Glutamatergic neuron (in vitro differentiated cells): ENCODE measurements at regions not wholly inside any gene's neighbourhood (a gene's known extent, or its start where the extent isn't known, plus 50 kb on each side); places are given as distances from the start of the nearest gene placed in this dataset.

Experiments used
- DNase-seq: peaks from one replicate; pipeline ENCODE4 v3.0.0; 2022
- H3K27ac Mint-ChIP-seq: one replicate; pipeline ENCODE4 v1.8.0; 2020; ENCODE audit warnings: mild to moderate bottlenecking, mixed read lengths, inconsistent platforms; ENCODE audit not compliant: unreplicated experiment
- H3K27me3 Mint-ChIP-seq: one replicate; pipeline ENCODE4 v1.8.0; 2020; ENCODE audit warnings: mild to moderate bottlenecking, moderate library complexity, mixed read lengths, inconsistent platforms; ENCODE audit not compliant: unreplicated experiment
- H3K36me3 Mint-ChIP-seq: one replicate; pipeline ENCODE4 v1.8.0; 2020; ENCODE audit warnings: mild to moderate bottlenecking, mixed read lengths, inconsistent platforms; ENCODE audit not compliant: unreplicated experiment
- H3K4me1 Mint-ChIP-seq: one replicate; pipeline ENCODE4 v1.8.0; 2020; ENCODE audit warnings: mild to moderate bottlenecking, low read depth, mixed read lengths, inconsistent platforms; ENCODE audit not compliant: unreplicated experiment
- H3K4me3 Mint-ChIP-seq: one replicate; pipeline ENCODE4 v1.8.0; 2020; ENCODE audit warnings: mild to moderate bottlenecking, mixed read lengths, inconsistent platforms; ENCODE audit not compliant: unreplicated experiment
- H3K9me3 Mint-ChIP-seq: one replicate; pipeline ENCODE4 v1.8.0; 2020; ENCODE audit warnings: mild to moderate bottlenecking, moderate library complexity, mixed read lengths, inconsistent platforms; ENCODE audit not compliant: unreplicated experiment
- TF ChIP-seq, protein P1 (sequence below): fragments of 200-600 bp; sonication (generic); IDR thresholded peaks from one replicate; pipeline ENCODE4 v1.5.0; 2021; ENCODE audit not compliant: partially characterized antibody, unreplicated experiment

DNA sequence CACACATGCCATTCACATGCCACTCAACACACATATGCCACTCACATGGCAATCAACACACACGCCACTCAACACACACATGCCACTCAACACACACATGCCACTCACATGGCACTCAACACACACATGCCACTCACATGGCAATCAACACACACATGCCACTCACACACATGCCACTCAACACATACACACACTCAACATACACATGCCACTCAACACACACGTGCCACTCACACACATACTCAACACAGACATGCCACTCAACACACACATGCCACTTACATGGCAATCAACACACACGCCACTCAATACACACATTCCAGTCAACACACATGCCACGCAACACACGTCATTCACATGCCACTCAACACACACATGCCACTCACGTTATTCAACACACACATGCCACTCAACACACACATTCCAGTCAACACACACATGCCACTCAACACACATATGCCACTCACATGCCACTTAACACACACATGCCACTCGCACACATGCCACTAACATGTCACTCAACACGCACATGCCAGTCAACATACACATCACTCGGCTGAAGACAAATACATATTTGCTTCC lies 182.9 kb downstream of the NPHP4 start:
- no peak for DNase-seq
- Mint-ChIP-seq H3K4me3 (no peak overlapping the region), H3K27me3 (no peaks in the 10 kb centered on the region), H3K36me3 (no peaks in the 10 kb centered on the region), H3K4me1 (peaks cover 14% of the 10 kb centered on the region), H3K27ac (no peak overlapping the region), H3K9me3 (peaks cover 7% of the 10 kb centered on the region)
- TF ChIP-seq, protein P1, sequence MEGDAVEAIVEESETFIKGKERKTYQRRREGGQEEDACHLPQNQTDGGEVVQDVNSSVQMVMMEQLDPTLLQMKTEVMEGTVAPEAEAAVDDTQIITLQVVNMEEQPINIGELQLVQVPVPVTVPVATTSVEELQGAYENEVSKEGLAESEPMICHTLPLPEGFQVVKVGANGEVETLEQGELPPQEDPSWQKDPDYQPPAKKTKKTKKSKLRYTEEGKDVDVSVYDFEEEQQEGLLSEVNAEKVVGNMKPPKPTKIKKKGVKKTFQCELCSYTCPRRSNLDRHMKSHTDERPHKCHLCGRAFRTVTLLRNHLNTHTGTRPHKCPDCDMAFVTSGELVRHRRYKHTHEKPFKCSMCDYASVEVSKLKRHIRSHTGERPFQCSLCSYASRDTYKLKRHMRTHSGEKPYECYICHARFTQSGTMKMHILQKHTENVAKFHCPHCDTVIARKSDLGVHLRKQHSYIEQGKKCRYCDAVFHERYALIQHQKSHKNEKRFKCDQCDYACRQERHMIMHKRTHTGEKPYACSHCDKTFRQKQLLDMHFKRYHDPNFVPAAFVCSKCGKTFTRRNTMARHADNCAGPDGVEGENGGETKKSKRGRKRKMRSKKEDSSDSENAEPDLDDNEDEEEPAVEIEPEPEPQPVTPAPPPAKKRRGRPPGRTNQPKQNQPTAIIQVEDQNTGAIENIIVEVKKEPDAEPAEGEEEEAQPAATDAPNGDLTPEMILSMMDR, result no peak

DNA sequence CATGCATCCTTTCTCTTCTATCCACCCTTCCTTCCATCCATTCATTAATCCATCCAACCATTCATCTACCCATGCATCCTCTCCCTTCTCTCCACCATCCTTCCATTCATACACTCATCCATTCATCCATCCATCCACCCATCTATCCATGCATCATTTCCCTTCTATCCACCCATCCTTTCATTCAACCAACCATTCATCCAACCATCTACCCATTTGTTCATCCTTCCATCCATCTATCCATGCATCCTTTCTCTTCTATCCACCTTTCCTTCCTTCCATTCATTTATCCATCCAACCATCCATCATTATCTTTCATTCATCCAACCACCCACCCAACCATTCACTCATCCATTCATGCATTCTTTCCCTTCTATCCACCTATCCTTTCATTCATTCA lies 188.4 kb downstream of the NPHP4 start:
- TF ChIP-seq, protein P1, result no peak
- no peak overlapping the region for H3K27ac Mint-ChIP-seq
- H3K27me3 Mint-ChIP-seq, result no peaks in the 10 kb centered on the region
- H3K9me3 Mint-ChIP-seq, result no peaks in the 10 kb centered on the region
- DNase-seq, result no peak
- H3K4me1 Mint-ChIP-seq, result no peaks in the 10 kb centered on the region
- peaks cover 4% of the 10 kb centered on the region for H3K36me3 Mint-ChIP-seq
- no peak overlapping the region for H3K4me3 Mint-ChIP-seq

DNA sequence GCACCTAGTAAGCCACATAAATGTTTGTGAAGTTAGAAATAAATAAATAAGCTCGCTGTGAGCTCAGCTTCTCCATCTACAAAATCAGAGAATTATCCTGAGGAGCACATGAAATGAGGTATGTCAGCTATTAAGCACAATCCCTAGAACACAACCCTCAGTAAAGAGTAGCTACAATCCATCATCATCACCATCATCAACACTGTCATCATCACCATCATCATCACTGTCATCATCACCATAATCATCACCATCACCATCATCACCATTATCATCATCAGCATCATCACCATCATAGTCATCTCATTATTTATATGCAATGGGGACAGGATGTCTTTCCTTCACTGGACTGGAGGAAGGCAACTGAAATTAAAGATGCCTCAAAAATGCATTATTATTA lies 189.6 kb downstream of the NPHP4 start:
- no peak overlapping the region for H3K27ac Mint-ChIP-seq
- H3K27me3 Mint-ChIP-seq, result no peaks in the 10 kb centered on the region
- no peak overlapping the region for H3K4me3 Mint-ChIP-seq
- DNase-seq, result no peak
- H3K36me3 Mint-ChIP-seq, result peaks cover 4% of the 10 kb centered on the region
- no peaks in the 10 kb centered on the region for H3K4me1 Mint-ChIP-seq
- H3K9me3 Mint-ChIP-seq, result no peaks in the 10 kb centered on the region
- TF ChIP-seq, protein P1, result no peak

DNA sequence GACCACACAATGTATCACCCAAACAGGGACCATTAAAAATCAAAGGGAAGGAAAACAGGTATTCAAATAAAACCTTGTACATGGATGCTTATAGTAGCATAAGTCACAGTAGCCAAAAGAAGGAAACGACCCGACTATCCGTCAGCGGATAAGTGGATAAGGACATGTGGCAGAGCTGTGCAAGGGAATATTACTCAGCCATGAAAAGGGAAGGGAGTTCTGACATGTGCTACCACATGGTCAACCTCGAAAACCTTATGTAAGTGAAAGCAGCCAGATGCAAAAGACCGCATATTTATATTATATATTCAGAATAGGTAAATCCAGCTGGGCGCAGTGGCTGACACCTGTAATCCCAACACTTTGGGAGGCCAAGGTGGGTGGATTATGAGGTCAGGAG lies 193.3 kb downstream of the NPHP4 start:
- DNase-seq, result no peak
- H3K27ac Mint-ChIP-seq, result no peak overlapping the region
- TF ChIP-seq, protein P1, result no peak
- peaks cover 2% of the 10 kb centered on the region for H3K27me3 Mint-ChIP-seq
- H3K9me3 Mint-ChIP-seq, result no peaks in the 10 kb centered on the region
- no peaks in the 10 kb centered on the region for H3K4me1 Mint-ChIP-seq
- H3K36me3 Mint-ChIP-seq, result peaks cover 4% of the 10 kb centered on the region
- no peak overlapping the region for H3K4me3 Mint-ChIP-seq

DNA sequence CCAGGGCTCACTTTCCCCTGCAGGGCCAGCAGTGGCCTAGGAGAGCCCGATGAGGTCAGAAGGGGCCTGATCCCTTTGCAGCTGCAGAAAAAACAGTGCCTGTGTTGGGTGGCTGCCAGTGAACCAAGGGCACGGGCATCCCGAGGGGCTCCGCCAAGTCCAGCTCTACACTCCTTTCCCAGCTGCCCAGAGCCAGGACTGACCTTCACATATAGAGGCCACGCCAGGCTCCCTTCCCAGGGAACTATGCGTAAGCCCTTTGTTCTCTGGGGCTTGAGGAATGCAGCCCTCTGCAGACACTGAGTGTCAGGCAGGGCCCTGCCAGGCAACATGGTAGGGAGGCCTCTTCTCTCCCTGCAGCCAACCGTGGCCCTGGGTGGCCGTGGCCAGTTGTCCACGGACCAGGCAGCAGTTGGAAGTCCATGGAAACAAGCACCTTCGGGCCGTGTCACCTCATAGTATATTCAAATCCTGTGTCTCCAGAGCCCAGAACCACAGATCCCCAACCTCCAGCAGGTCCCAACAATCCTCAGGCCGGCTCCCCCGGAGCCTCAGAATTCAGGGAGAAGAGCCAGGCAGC lies 194.0 kb downstream of the NPHP4 start:
- peaks cover 2% of the 10 kb centered on the region for H3K27me3 Mint-ChIP-seq
- H3K36me3 Mint-ChIP-seq, result peaks cover 4% of the 10 kb centered on the region
- no peaks in the 10 kb centered on the region for H3K9me3 Mint-ChIP-seq
- no peaks in the 10 kb centered on the region for H3K4me1 Mint-ChIP-seq
- H3K27ac Mint-ChIP-seq, result no peak overlapping the region
- no peak overlapping the region for H3K4me3 Mint-ChIP-seq
- DNase-seq, result no peak
- TF ChIP-seq, protein P1, result no peak
